ENCODE measurements at regions not wholly inside any gene's neighbourhood (a gene's known extent, or its start where the extent isn't known, plus 50 kb on each side); places are given as distances from the start of the nearest gene placed in this dataset.
"Not testable (repeated sequence)": the region's sequence is repeated elsewhere in the genome, so short reads cannot be mapped to it uniquely, and the experiment has no call there.

DNA sequence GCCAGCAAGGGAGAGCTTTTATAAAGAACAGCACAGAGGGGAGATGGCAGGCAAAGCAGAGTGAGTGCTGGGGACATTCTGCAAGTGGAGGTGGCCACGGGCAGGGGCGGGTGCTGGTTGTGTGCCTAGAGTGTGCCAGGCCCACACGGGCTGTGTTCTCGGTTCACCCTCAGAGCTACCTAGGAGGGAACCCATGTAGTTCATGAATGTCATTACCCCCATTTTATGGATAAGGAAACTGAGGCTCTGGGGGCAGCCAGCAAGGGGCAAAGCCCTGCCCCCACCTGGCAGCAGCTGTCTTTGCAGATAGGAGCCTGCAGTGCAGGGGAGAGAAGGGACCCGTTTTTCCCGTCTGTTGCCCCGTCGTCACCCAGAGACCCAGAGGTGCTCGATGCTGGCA lies 85.2 kb upstream of the NCOR2 start:
- no peak for DNase-seq (ENCODE audit: low spot score)

DNA sequence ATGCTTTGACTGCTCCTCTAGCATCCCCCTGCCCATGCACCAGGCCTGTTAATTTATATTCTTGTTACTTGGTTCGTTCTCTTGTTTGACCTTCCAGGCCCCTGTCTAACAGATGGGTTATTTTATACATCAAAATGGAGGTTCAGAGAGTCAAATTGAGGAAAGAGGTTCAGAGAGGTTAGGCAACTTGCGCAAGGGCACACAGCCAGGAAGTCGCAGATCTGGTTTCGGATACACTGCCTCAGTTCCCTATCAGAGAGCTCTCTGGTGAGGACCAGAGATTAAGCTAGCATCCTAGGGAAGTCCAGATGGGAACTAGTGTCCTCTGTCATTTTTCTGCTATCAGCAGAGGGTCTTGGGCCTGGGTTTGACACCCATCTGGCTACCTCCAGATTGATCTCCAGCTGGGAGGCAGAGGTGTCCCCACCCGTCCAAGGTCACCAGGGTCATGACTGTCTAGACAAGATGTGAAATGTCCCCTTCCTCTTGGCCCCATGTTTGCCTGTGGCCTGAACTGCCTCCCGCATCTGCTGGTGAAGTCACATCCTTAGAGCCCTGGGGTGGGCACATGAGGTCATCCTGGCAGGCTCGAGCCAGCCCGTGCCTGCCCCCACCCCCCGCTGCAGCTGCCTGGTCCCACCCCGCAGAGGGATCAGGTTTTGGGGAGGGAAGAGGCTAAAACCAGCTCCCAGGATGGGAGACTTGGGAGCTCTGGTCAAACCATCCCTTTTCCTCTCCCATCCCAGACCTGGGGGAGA lies 84.3 kb upstream of the NCOR2 start:
- DNase-seq (ENCODE audit: low spot score), result no peak

DNA sequence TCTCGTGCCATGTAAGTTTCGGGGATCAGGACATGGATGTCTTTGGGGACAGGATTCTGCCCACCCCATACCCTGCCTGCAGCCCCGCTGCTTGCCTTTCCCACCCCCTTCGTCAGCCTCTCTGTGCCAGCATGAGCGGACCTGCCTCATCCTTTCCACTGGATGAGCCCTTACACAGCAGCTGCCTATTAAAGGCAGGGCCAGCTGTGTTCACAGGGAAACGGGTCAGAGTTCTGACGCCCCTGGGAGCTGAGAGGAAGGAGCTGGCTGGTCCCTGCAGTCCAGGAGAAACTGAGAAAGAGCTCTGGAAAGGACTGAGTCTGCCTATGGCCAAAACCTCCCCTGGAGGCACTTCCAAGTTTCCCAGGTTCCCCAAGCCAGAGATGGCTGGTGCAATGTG lies 83.5 kb upstream of the NCOR2 start:
- DNase-seq (ENCODE audit: low spot score), result no peak

DNA sequence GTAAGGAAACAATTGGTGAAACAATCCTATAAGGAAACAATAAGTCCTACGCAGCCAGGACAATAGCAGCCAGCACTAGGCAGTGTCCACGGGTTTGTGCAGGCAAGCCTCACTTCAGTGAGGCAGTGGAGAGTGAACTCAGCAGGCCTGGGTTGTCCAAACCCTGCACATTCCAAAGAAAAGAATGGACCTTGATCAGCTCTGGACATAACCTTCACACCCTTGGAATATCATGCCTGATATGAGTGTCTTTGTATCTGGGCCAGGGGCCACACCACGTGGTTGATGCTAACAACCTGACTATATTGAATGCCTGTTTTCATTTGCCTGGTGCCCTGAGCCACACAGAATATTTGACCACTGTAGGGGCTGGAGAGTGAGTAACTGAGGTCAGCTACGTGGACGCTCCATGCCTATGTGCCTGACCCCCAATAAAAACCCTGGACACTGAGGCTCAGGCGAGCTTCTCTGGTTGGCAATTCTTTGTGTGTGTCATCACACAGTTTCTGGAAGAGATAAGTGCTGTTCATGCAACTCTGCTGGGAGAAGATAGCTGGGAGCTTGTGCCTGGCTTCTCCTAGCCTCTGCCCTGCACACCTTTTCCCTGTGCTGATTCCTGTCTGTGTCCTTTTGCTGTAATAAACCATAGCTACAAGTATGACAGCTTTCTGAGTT lies 81.4 kb upstream of the NCOR2 start:
- no peak for DNase-seq (ENCODE audit: low spot score)

DNA sequence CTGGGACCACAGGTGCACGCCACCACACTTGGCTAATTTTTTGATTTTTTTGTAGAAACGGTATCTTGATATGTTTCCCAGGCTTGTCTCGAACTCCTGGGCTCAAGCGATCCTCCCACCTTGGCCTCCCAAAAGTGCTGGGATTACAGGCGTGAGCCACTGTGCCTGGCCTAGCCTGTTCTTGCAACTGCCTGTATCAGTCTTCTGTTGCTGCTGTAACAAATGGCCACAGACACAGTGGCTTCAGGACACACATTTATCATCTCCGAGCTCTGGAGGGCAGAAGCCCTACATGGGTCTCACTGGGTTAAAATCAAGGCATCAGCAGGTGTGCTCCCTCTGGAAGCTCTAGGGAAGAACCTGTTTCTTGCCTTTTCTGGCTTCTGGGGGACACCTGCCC lies 79.9 kb upstream of the NCOR2 start:
- no peak for DNase-seq (ENCODE audit: low spot score)

DNA sequence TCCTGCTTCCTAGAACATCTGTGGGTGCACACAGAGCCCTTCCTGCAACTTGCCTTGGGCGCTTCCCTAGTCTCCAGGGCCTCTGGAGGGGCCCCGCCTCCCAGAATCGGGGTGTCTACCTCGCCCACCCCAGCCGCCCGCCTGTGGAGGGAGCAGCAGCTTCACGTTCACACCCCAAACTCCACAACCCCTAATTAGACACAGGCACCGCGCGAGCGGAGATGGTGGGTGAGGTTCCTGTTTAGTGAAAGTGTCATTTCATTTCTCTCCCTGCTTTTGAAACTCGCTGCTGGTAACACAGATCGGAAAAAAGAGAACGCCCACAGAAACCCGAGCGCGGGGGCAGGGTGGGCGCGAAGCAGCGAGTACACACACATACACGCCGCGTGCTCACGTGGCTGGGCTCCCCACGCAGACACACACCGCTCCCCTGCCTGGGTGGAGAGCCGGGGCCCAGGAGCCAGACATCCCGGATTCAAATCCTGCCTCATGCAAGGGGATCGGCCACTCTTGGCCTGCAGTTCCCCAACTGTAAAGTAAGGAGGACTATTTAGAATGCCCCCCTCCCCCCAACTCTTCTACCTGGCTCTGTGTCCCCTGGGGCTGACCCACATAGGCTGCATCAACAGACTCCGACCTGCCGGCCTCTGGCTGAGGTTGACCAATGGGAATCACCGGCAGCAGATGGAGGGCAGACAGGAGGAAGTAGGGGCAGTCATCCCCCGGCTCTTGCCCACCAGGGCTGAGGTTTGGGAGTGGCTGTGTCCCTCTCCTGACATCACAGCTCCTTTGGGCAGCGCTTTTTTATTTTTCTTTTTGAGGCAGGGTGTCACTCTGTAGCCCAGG lies 79.2 kb upstream of the NCOR2 start:
- DNase-seq (ENCODE audit: low spot score), result no peak

DNA sequence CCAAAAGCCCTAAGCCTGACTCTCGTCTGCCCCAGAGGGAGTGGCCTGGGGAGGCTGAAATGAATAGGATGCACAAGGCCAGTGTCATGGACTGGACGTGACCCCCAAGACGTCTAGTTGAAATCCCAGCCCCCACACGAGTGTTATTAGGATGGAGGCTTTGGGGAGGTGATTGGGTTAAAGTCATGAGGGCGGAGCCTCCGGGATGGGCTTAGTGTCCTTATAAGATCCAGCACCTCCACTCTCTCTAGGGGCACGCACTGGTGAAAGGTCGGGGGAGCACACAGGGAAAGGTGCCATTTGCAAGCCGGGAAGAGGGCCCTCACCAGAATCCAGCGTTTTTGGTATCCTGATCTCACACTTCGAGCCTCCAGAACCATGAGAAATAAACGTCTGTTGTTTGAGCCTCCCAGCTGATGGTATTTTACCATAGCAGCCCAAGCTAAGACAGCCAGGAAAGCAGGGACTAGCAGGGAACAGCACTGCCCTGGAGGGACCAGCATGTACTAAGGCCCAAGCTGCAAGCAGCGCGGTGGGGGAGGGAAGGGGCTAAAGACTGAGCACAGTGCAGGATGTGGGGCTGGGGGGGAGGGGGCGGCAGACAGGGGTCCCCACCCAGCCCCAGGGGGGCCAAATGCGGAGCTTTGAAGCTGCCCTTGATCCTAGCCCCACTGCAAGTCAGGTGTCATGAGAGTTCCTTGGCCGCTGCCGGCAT lies 78.3 kb upstream of the NCOR2 start:
- no peak for DNase-seq (ENCODE audit: low spot score)

DNA sequence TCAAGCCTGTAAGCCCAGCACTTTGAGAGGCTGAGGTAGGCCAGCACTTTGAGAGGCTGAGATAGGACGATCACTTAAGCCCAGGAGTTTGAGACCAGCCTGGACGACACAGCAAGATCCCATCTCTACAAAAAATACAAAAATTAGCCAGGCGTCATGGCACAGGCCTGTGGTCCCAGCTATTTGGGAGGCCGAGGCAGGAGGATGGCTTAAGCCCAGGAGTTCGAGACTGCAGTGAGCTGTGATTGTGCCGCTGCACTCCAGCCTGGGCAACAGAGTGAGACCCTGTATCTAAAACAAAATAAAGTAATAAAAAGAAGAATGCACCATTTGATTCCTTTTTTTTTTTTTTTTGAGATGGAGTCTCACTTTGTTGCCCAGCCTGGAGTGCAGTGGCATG lies 76.4 kb upstream of the NCOR2 start:
- DNase-seq (ENCODE audit: low spot score), result not testable (repeated sequence)

DNA sequence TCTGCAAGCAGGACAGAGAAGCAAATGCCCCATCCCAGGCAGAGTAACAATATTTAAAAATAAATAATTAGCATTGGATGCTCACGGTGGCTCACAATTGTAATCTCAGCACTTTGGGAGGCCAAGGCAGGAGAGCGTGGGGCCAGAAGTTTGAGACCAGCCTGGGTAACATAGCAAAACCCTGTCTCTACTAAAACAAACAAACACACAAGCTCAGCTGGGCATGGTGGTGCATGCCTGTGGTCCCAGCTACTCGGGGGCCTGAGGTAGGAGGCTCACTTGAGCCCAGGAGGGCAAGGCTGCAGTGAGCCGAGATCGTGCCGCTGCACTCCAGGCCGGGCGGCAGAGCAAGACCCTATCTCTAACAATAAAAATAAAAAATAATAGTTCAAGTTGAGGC lies 74.7 kb upstream of the NCOR2 start:
- no peak for DNase-seq (ENCODE audit: low spot score)

DNA sequence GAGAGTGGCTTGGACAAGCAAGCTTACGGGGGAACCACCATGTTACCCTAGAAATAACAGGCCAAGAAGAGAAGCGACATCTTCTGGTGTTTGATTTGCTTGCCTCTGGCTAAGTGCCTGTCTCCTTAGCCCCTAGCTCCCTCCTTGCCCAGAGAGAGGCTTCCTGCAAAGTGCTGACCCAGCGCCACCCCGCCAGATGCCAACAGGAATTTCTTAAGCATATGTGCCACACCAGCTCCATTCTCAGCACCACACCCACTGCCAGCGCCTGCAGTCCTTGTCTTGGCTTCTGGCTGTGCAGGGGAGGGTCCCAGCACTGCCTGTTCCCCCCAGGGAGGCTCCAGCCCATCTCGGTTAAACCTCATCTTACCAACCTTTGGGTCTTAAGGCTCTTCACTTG lies 74.2 kb upstream of the NCOR2 start:
- no peak for DNase-seq (ENCODE audit: low spot score)

DNA sequence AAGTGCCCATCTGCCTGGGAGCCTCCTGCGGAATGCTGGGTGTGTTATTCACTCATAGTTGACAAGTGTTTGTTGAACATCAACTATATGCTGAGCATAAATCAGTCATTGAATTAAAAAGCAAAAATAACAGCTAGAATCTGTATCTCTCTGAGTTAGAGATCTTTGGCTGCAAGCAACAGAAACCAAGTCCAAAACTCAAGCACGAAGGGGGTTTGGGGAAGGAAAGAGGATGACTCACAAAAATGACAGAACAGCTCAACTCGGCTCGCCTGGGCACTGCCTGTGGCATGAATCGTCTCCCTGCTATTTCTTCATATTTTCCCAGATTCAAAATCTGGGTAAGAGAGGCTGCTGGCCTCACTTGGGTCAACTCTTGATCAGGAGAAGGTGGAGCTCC lies 72.6 kb upstream of the NCOR2 start:
- DNase-seq (ENCODE audit: low spot score), result no peak

DNA sequence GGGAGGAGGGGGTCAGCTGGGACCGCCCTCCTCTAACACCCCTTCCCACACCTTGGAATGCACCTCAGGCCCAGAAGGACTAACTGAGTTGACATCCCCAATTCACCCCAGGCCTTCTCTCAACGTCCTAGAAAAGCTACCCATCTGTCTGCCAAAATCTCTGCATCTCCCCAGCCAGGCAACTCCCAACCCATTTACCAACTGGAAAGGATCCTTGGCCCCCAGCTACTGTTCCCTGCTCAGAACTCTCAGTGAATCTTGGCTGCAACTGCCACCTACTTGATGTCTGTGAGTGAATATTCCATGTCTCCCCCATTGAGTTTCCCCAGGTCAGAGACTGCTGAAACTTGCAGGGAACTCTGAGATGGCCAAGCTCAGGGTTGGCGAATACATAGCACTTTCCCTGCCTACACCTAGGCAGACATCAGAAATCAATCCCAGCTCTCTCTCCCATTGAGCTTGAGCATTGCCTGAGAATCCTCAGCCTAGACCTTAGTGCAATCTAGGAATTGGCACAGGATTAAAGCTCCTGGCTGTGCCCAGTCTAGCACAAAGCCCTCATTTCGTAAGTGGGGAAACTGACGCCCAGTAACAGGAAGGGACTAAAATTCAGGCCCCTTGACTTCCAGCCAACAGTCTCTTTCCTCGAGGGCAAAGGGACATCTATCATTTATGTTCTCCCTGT lies 71.9 kb upstream of the NCOR2 start:
- DNase-seq (ENCODE audit: low spot score), result no peak

DNA sequence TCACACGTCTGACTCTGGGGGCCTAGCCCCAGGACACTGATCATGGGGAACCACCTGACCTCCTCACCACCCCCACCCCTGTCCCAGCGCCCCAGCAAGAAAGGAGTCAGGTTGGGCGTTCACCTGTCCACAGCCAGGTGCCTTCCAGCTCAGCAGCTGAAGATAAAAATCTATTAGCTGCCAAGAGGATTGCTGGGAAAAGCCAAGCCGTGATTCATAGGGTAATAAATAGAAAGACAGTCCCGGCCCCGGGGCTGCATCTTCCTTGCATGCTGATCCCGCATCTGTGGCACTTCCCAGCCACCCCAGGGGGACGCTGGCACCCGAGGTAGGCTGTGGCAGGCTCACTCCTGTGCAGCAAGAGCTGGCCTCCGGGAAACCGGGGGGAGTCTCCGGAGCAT lies 70.2 kb upstream of the NCOR2 start:
- DNase-seq (ENCODE audit: low spot score), result no peak

DNA sequence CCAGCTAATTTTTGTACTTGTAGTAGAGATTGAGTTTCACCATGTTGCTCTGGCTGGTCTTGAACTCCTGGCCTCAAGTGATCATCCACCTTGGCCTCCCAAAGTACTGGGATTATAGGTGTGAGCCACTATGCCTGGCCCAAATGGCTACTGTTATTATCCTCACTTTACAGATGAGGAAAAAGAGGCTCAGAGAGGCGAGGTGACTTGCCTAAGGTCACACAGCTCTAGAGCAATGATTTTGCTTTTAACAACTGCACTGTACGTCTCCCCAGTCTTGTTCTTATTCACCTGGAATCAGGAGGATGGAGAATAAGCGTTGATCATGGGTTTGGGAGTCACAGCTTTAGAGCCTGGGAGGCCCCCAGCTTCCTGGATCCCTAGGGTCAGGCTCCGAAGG lies 69.8 kb upstream of the NCOR2 start:
- DNase-seq (ENCODE audit: low spot score), result no peak

DNA sequence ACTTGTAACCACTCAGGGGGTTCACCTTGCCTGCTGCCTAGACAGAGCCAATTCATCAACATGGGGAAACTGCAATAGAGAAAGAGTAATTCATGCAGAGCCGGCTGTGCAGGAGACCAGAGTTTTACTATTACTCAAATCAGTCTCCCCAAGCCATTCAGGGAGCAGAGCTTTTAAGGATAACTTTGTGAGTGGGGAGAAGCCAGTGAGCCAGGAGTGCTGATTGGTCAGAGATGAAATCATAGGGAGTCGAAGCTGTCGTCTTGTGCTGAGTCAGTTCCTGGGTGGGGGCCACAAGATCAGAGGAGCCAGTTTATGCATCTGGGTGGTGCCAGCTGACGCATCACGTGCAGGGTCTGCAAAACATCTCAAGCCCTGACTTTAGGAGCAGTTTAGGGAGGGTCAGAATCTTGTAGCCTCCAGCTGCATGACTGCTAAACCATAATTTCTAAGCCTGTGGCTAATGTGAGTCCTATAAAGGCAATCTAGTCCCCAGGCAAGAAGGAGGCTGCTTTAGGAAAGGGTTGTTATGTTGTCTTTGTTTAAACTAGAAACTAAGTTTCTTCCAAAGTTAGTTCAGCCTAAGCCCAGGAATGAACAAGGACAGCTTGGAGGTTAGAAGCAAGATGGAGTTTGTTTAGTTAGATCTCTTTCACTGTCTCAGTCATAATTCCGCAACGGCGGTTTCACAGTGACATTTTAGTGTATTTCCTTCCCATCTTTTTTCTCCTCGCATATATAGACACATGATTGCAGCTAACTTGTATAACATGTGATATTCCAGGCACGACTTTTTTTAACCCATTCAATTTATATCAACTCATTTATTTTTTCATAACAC lies 68.9 kb upstream of the NCOR2 start:
- no peak for DNase-seq (ENCODE audit: low spot score)

DNA sequence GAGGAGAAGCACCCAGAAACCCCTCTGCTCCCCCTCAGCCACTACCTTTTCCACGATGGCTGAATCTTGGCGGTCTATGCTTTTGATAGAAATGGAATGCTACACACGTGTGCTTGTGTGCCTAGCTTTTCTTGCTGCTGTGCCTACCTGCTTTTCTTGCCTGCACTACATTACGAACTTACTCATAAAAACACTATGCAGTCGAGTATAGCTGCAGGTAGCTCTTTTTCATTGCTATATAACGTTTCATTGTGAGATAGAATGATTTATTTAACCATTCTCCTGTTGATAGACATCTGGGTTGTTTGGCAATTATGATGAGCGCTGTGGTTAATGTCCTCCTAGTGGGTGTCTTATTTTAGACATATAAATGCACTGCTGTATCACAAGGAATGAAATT lies 67.9 kb upstream of the NCOR2 start:
- no peak for DNase-seq (ENCODE audit: low spot score)

DNA sequence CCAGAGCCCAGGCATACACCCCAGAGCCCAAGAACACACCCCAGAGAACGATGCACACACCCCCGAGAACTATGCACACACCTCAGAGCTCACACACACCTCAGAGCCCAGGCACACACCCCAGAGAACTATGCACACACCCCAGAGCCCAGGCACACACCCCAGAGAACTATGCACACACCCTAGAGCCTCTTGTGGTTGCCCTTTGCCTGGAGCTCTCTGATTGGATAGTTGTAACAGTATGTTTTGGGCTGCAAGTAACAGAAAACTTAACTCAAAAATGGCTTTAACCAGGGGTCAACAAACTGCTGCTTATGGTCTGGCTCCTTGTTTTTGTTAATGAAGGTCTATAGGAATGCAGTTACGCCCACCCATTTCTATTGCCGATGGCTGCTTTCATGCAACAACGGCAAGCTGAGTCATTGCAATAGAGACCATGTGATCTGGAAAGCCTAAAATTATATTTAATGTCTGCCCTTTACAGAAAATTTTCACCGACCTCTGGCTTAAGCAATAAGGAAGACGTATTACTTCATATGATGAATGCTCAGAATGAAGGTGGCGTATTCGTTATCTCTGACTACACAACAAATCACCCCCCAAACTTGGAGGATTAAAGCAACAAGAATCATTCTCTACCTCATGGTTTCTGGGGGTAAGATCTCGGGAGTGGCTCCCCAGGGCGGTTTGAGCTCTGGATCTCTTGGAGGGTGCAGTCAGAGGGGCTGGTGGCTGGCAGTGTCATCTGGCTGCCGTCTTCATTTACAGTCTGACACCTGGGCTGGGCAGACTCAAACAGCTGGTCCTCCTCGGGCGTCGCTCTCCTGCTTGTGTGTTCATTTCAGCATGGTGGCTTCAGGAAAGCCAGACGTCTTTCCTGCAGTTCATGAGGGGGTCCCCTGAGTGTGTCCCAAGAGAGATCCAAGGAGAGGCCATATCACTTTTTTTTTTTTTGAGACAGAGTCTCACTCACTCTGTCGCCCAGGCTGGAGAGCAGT lies 66.3 kb upstream of the NCOR2 start:
- DNase-seq (ENCODE audit: low spot score), result no peak

DNA sequence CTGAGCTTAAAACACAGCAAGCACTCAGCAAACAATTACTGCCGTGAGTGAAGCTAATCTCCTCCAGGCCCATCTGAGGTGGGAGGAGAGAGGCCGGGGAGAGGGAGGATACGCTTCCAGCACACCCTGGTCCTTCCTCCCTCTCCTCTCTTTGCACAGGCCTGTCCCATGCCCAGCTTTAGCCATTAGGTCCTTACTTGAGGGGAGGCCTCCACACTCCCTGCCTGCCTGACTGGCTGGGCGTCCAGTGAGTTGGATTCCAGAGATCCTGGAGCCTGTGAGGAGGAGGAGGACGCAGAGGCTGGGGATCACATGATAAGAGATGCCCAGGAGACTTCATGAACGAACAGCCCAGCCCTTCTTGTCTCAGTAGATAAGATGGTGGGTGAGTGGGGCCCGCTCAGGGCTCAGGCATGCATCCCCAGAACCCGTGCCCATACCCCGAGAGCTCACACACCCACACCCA lies 65.1 kb upstream of the NCOR2 start:
- DNase-seq (ENCODE audit: low spot score), result no peak

DNA sequence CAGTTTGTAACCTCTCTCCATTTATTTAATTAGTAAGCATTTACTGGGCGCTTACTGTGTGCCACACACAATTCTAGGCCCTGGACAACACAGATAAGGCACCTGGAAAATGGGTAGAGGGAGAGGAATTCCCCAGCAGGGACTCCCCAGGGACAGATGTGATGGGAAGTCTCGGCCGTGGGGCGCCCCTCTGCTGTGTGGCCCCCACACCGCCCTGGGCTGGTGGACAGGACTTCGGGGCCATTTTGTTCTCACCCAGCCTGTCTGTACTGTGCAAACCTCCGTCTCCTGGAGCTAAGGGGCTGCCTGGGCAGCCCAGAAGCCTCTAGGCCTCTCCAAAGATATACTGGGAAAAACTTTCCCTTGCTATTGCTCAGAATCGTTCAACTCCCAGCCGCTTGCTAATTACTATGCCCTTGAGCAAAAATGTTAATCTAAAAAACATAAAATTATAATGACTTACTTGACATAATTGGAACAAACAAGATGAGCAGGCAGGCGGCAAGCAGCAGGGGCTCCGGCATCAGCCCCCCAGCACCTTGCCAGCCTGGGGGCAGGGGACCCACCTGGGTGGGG lies 64.4 kb upstream of the NCOR2 start:
- no peak for DNase-seq (ENCODE audit: low spot score)
